KMS-11 (cell line): ENCODE measurements at regions not wholly inside any gene's neighbourhood (a gene's known extent, or its start where the extent isn't known, plus 50 kb on each side); places are given as distances from the start of the nearest gene placed in this dataset.
"Not testable (repeated sequence)": the region's sequence is repeated elsewhere in the genome, so short reads cannot be mapped to it uniquely, and the experiment has no call there.

Experiments
- H2AFZ ChIP-seq: fragments of 200-600 bp; sonication (generic); 2 replicates; pipeline ENCODE4 v1.6.1; 2016; ENCODE audit warnings: antibody characterized with exemption, mixed run types, low read depth
- H3K27ac ChIP-seq: fragments of 200-600 bp; sonication (generic); 2 replicates; pipeline ENCODE4 v1.6.1; 2016; ENCODE audit warnings: mild to moderate bottlenecking, mixed run types
- H3K27me3 ChIP-seq: fragments of 200-600 bp; sonication (generic); 2 replicates; pipeline ENCODE4 v1.6.1; 2017; ENCODE audit warnings: mild to moderate bottlenecking, low read depth, mixed run types, moderate library complexity; ENCODE audit not compliant: insufficient read depth
- H3K36me3 ChIP-seq: fragments of 200-600 bp; sonication (generic); 2 replicates; pipeline ENCODE4 v1.6.1; 2017; ENCODE audit warnings: mild to moderate bottlenecking, mixed run types; ENCODE audit not compliant: insufficient read depth
- H3K4me1 ChIP-seq: fragments of 200-600 bp; sonication (generic); 2 replicates; pipeline ENCODE4 v1.6.1; 2016; ENCODE audit warnings: mild to moderate bottlenecking, low read depth, mixed run types; ENCODE audit not compliant: poor library complexity, severe bottlenecking
- H3K4me2 ChIP-seq: fragments of 200-600 bp; sonication (generic); 2 replicates; pipeline ENCODE4 v1.7.0; 2016; ENCODE audit warnings: mild to moderate bottlenecking, mixed run types
- H3K4me3 ChIP-seq: fragments of 200-600 bp; sonication (generic); IDR thresholded peaks from 2 replicates; pipeline ENCODE4 v1.6.1; 2017; ENCODE audit warnings: low read depth, low read length, mixed read lengths; ENCODE audit not compliant: insufficient read depth
- H3K79me2 ChIP-seq: fragments of 200-600 bp; sonication (generic); 2 replicates; pipeline ENCODE4 v1.6.1; 2016; ENCODE audit warnings: low read depth, mixed run types; ENCODE audit not compliant: insufficient read depth
- H3K9ac ChIP-seq: fragments of 200-600 bp; sonication (generic); 2 replicates; pipeline ENCODE4 v1.6.1; 2016; ENCODE audit warnings: mild to moderate bottlenecking, mixed run types
- H4K20me1 ChIP-seq: fragments of 200-600 bp; sonication (generic); 2 replicates; pipeline ENCODE4 v1.6.1; 2016; ENCODE audit warnings: mild to moderate bottlenecking, mixed run types; ENCODE audit not compliant: insufficient read depth
- TF ChIP-seq, protein P1 (sequence below): fragments of 200-600 bp; sonication (generic); conservative IDR thresholded peaks from 2 replicates; pipeline ENCODE4 v1.6.1; 2017; ENCODE audit warnings: low read depth, mild to moderate bottlenecking, antibody characterized with exemption, low read length, moderate library complexity, mixed read lengths

DNA sequence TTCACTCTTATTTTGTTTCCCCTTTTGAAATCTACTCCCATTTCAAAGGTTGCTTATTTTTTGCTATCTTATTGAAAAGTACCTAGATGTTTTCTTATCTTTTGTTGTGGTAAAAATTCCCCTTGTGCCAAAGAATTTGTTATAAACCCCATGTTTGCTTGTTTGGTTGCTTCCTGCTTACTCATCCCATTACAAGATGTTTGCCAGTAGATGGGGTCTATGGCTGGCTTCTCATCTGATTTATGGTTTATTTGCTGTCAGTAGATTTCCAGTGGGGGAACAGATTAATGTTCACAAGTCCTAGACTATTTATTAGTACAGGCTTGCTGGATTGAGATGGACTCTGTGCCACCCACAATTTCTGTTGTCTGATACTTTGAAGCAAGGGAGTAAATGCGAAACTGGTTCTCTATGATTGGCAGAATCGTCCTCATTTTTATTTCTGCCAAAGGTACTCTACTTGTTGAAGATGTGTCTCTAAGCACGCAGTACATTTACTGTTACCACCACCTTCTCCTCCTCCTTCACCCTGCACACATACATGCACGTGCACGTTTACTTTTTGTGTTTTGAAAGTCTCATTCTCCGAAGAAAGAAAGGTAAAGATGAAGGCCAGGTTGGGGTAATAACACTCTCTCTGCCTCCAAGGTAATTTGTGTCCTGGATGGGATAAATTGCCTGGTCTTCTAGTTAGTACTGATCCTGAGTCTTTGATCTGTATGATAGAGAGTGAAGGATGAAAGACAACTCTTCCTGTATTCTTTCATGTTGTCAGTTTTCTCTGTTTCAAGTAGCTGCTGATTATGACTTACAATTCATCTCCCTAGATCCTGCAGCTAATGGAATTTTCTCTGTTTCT, 117.2 kb upstream of the ATP2B1 start:
- Histone ChIP-seq H4K20me1 (no peaks in the 10 kb centered on the region), H3K9ac (no peak overlapping the region), H3K4me3 (no peak overlapping the region), H3K79me2 (no peaks in the 10 kb centered on the region), H3K27ac (no peak overlapping the region), H2AFZ (no peak overlapping the region), H3K4me1 (no peaks in the 10 kb centered on the region), H3K27me3 (no peaks in the 10 kb centered on the region), H3K4me2 (no peak overlapping the region), H3K36me3 (no peaks in the 10 kb centered on the region)
- TF ChIP-seq, protein P1, sequence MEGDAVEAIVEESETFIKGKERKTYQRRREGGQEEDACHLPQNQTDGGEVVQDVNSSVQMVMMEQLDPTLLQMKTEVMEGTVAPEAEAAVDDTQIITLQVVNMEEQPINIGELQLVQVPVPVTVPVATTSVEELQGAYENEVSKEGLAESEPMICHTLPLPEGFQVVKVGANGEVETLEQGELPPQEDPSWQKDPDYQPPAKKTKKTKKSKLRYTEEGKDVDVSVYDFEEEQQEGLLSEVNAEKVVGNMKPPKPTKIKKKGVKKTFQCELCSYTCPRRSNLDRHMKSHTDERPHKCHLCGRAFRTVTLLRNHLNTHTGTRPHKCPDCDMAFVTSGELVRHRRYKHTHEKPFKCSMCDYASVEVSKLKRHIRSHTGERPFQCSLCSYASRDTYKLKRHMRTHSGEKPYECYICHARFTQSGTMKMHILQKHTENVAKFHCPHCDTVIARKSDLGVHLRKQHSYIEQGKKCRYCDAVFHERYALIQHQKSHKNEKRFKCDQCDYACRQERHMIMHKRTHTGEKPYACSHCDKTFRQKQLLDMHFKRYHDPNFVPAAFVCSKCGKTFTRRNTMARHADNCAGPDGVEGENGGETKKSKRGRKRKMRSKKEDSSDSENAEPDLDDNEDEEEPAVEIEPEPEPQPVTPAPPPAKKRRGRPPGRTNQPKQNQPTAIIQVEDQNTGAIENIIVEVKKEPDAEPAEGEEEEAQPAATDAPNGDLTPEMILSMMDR = no peak

DNA sequence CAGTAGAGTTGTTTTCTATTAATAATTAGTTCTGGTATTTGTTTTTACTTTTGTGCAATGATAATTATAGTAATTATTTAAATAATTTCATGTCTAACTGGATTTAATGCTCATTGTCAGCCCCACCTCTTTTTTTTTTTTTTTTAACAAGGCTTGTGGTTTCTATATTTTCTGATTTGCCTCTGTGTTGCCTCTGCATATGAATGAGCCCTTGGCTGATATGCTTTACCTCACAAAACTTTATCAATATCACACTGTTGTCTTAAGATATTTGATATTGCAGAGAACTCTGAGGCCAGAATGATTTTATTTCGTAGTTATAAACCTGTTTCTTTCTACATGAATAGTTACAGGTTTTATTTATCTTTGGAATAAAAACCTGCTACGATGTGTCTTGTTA, 116.2 kb upstream of the ATP2B1 start:
- no peak overlapping the region for H3K4me3 ChIP-seq
- H3K4me2 ChIP-seq = no peak overlapping the region
- no peaks in the 10 kb centered on the region for H3K79me2 ChIP-seq
- no peaks in the 10 kb centered on the region for H3K4me1 ChIP-seq
- H3K27ac ChIP-seq = no peak overlapping the region
- no peak overlapping the region for H2AFZ ChIP-seq
- H3K27me3 ChIP-seq = no peaks in the 10 kb centered on the region
- TF ChIP-seq, protein P1 = no peak
- no peaks in the 10 kb centered on the region for H3K36me3 ChIP-seq
- H4K20me1 ChIP-seq = no peaks in the 10 kb centered on the region
- no peak overlapping the region for H3K9ac ChIP-seq

DNA sequence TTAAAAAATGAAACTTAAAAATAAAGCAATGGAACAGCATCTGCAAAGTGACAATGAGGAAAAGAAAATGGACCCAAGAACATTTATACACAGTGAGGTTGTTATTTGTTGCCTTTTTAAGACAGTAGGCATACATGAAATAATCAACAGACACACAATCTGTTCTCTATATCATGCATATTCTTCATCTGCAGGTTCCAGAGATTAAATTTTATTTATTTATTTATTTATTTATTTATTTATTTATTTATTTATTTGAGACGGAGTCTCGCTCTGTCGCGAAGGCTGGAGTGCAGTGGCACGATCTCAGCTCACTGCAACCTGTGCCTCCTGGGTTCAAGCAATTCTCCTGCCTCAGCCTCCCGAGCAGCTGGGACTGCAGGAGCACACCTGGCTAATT, 114.4 kb upstream of the ATP2B1 start:
- H3K9ac ChIP-seq, H3K4me1 ChIP-seq: not testable (repeated sequence)

DNA sequence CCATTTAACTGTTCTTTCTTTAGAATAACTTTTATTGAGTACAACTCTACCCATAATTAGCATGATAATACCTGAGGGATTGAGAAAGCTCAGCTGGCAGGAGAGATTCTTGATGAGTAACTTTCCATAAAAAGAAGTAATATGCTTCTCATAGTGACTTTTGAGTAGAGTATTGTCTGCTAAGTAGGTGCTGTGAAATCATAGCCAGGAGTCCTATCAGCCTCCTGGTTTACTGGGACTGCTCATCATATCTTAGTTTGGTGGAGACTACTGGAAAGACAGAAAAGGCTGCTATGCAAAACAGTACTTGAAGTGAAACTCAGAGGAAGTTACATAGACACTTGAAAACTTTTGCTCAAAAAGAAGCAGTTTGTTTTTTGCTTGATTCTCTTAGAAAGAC, 113.3 kb upstream of the ATP2B1 start:
- TF ChIP-seq, protein P1 = no peak
- Histone ChIP-seq H3K79me2 (no peaks in the 10 kb centered on the region), H2AFZ (no peak overlapping the region), H3K4me2 (no peak overlapping the region), H4K20me1 (no peaks in the 10 kb centered on the region), H3K4me1 (no peaks in the 10 kb centered on the region), H3K36me3 (no peaks in the 10 kb centered on the region), H3K9ac (no peak overlapping the region), H3K27ac (no peak overlapping the region), H3K4me3 (no peak overlapping the region), H3K27me3 (no peaks in the 10 kb centered on the region)

More for the DNA sequence above, 114.4 kb upstream of the ATP2B1 start:
- H3K36me3 ChIP-seq, H3K27ac ChIP-seq, H2AFZ ChIP-seq, H3K27me3 ChIP-seq, H3K79me2 ChIP-seq, H3K4me3 ChIP-seq, H3K4me2 ChIP-seq, H4K20me1 ChIP-seq: not testable (repeated sequence)
